Mucosa of descending colon (tissue), 3 donors: ENCODE measurements at regions not wholly inside any gene's neighbourhood (a gene's known extent, or its start where the extent isn't known, plus 50 kb on each side); places are given as distances from the start of the nearest gene placed in this dataset.

Source experiments
- ATAC-seq: fragments of 200-7000 bp; cut with Tn5 transposase; one replicate; pipeline ENCODE4 v1.9.1; 2020; ENCODE audit warnings: mild to moderate bottlenecking, moderate library complexity
- DNase-seq, 3 donors: peaks; one replicate each; pipeline ENCODE4 v3.0.0-alpha.2; 2020
- H3K36me3 ChIP-seq: fragments of 200-600 bp; one replicate; pipeline ENCODE4 v1.8.0; 2021; ENCODE audit warnings: low read depth, mild to moderate bottlenecking
- H3K4me1 ChIP-seq: fragments of 200-600 bp; one replicate; pipeline ENCODE4 v1.8.0; 2021; ENCODE audit warnings: low read depth, mild to moderate bottlenecking
- H3K4me3 ChIP-seq: fragments of 200-600 bp; one replicate; pipeline ENCODE4 v1.8.0; 2021; ENCODE audit warnings: mild to moderate bottlenecking
- H3K9me3 ChIP-seq: fragments of 200-600 bp; one replicate; pipeline ENCODE4 v1.8.0; 2021; ENCODE audit warnings: mild to moderate bottlenecking
- CTCF ChIP-seq: fragments of 200-600 bp; IDR thresholded peaks from one replicate; pipeline ENCODE4 v1.8.0; 2022; ENCODE audit warnings: antibody characterized with exemption, mild to moderate bottlenecking
- intact Hi-C, 2 donors: fragments of 100-400 bp; cut with DNase I in 1 of 2; cut with micrococcal nuclease in 1 of 2; formaldehyde crosslinking; loops; one replicate each; pipeline versions ENCODE4 v1.11.0 to v1.11.1; 2022; cut with DNase I, micrococcal nuclease
- donor health status: DM: no; HTN: no; CAD: no; lungs with moderate emphysema.
- donor health status: DM: no; HTN: no; CAD: no.
- donor health status: DM: no; HTN: yes; CAD: no.

DNA sequence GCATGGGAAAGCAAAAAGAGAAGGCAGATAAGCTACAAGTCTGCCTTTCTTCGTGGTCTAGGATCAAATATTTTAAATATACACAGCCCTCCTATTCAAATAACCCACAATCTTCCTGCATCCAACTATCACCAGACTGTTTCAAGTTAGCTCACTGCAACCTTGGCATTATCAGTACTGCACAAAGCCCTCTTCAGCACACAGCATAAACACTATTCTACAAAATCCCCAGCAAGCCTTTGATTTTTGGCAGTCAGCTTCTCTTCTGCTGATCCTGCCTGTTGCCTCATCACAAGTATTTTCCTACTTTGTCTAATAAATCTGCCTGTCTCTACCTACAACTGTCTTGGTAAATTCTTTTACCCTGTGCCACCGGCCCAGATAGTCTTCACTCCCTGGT is 142.9 kb downstream of the COX7C start:
- DNase-seq (no peak), ATAC-seq (no peak)
- no peaks in the 10 kb centered on the region for H3K4me1 ChIP-seq
- no peaks in the 10 kb centered on the region for H3K9me3 ChIP-seq
- no peaks in the 10 kb centered on the region for H3K36me3 ChIP-seq
- no peak for TF ChIP-seq CTCF
- intact Hi-C loops = no loop called here
- no peak overlapping the region for H3K4me3 ChIP-seq

DNA sequence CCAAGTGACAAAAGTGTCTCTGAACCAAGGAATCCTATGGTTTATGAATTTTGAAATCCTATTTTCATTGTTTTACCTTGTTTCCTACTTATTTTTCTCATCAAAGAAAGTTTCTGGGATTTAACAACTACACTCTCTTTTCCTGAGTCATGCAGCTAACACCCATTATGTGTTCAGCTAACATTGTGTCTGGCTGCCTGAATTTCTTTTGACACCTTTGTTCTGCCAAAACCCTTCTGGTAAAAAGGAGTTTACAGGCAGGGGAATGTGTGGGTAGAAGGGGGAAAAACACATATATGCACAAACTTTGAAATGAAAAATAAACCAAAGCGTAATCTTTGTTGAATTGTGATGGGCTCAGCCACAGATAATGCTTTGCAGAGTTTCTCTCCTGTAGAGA is 146.2 kb downstream of the COX7C start:
- H3K9me3 ChIP-seq = peaks cover 4% of the 10 kb centered on the region
- H3K4me1 ChIP-seq = no peaks in the 10 kb centered on the region
- H3K4me3 ChIP-seq = no peak overlapping the region
- DNase-seq (no peak), ATAC-seq (no peak)
- TF ChIP-seq CTCF = no peak
- intact Hi-C loops = no loop called here
- H3K36me3 ChIP-seq = no peaks in the 10 kb centered on the region

- H3K36me3 ChIP-seq = no peaks in the 10 kb centered on the region
- no peak for DNase-seq
- H3K4me1 ChIP-seq = no peaks in the 10 kb centered on the region
- intact Hi-C loops = no loop called here
- no peak for TF ChIP-seq CTCF
- ATAC-seq = no peak
- peaks cover 4% of the 10 kb centered on the region for H3K9me3 ChIP-seq
- no peak overlapping the region for H3K4me3 ChIP-seq
These were observed 148.2 kb downstream of the COX7C start for GRCh38 chr5:86765778-86766502.

DNA sequence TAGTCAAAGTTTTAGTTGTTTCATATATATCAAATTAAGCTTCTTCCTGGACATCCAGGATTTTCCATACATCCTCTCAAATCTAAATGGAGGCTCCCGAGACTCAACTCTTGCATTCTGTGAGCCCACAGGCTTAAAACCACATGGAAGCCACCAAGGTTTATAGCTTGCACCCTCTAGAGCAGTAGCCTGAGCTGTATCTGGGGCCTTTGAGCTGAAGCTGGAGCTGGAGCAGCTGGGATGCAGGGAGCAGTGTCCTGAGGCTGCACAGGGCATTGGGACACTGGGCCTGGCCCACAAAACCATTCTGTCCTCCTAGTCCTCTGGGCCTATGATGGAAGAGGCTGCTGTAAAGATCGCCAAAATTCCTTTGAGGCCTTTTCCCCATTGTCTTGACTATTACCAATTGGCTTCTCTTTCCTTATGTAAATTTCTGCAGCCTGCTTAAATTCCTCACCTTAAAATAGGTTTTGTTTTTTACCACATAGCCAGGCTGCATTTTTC is 151.0 kb downstream of the COX7C start:
- Histone ChIP-seq H3K4me1 (no peaks in the 10 kb centered on the region), H3K9me3 (peaks cover 4% of the 10 kb centered on the region), H3K36me3 (no peaks in the 10 kb centered on the region), H3K4me3 (no peak overlapping the region)
- DNase-seq (no peak), ATAC-seq (no peak)
- intact Hi-C loops = no loop called here
- TF ChIP-seq CTCF = no peak

- Histone ChIP-seq H3K36me3 (no peaks in the 10 kb centered on the region), H3K4me3 (no peak overlapping the region), H3K9me3 (no peaks in the 10 kb centered on the region), H3K4me1 (no peaks in the 10 kb centered on the region)
- TF ChIP-seq CTCF = no peak
- DNase-seq (no peak), ATAC-seq (no peak)
- intact Hi-C loops = no loop called here
These were observed 162.3 kb downstream of the COX7C start for GRCh38 chr5:86780018-86780417.
